GM12891 (cell line): ENCODE measurements at regions not wholly inside any gene's neighbourhood (a gene's known extent, or its start where the extent isn't known, plus 50 kb on each side); places are given as distances from the start of the nearest gene placed in this dataset.
"Not testable (repeated sequence)": the region's sequence is repeated elsewhere in the genome, so short reads cannot be mapped to it uniquely, and the experiment has no call there.

ENCODE experiments used
- DNase-seq: peaks from one replicate; pipeline ENCODE4 v3.0.0; 2011; ENCODE audit warnings: low spot score; ENCODE audit not compliant: insufficient read length
- FAIRE-seq: peaks from 2 replicates; lab custom pipeline; 2011; peaks lifted over from hg19 to GRCh38; lab: Jason Lieb, UNC
- PAX5 ChIP-seq: IDR thresholded peaks from 2 replicates; pipeline ENCODE4 v1.6.1; 2011; ENCODE audit warnings: low read length, moderate library complexity, mild to moderate bottlenecking; ENCODE audit not compliant: insufficient read depth, severe bottlenecking
- POLR2A ChIP-seq: IDR thresholded peaks from 2 replicates; pipeline ENCODE4 v1.6.1; 2011; ENCODE audit warnings: low read depth, low read length, control low read depth
- POLR2AphosphoS5 ChIP-seq: IDR thresholded peaks from 2 replicates; pipeline ENCODE4 v1.6.1; 2011; ENCODE audit warnings: low read depth, low read length, control low read depth
- POU2F2 ChIP-seq: IDR thresholded peaks from 2 replicates; pipeline ENCODE4 v1.6.1; 2011; ENCODE audit warnings: low read depth, mild to moderate bottlenecking, control low read depth, low read length, moderate library complexity
- SPI1 ChIP-seq: IDR thresholded peaks from 2 replicates; pipeline ENCODE4 v1.6.1; 2011; ENCODE audit warnings: low read depth, low read length, control low read depth
- TAF1 ChIP-seq: IDR thresholded peaks from 2 replicates; pipeline ENCODE4 v1.6.1; 2011; ENCODE audit warnings: low read depth, low read length, control low read depth

DNA sequence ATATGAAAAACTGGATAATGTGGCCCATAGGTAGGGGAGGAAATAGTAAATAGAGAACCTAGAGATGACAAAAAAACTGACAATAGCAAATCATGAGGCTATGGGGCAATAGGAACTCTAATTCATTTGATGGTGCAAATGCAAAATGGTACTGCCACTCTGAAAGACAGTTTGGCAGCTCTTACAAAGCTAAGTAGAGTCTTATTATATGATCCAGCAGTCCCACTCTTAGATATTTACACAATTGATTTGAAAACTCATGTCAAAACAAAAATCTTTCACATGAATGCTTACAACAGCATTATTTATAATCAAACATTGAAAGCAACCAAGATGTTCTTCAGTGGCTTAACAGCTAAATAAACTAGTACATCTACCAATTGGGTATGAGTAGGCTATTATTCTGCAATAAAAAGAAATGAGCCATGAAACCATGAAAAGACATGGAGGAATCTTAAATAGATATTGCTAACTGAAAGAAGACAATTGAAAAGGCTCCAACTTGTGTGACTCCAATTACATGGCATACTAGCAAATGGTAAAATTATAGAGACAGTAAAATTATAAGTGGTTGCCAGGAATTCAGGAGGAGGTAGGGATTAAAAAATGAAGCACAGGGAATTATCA, 321.8 kb upstream of the STAC start:
- DNase-seq, result no peak
- FAIRE-seq, result no peak

DNA sequence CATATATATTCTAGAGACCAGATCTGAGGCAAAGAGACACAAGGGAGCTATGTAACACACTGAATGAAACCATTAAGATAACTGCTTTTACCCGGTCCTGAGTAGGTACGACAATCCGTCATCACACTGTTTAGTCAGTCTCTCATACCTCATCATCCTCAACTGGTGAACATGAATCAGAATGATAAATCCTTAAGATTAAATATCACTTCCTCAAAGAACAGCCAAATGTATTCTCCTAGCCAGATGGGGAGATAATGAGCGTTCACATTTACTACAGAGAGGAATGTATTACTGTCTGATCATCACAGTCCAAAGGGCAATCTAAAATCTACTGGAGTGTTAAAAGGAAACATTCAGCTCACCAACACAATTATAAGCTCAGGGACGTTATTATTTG, 319.4 kb upstream of the STAC start:
- DNase-seq (no peak), FAIRE-seq (no peak)
- TF ChIP-seq SPI1 (no peak), POLR2AphosphoS5 (no peak), POLR2A (no peak), POU2F2 (no peak), TAF1 (no peak), PAX5 (no peak)

More for the DNA sequence above, 321.8 kb upstream of the STAC start:
- TF ChIP-seq POU2F2 (no peak), TAF1 (no peak), SPI1 (no peak), PAX5 (no peak), POLR2AphosphoS5 (no peak), POLR2A (no peak)

- TF ChIP-seq TAF1, result no peak
- TF ChIP-seq SPI1, result no peak
- TF ChIP-seq PAX5, result no peak
- no peak for TF ChIP-seq POLR2A
- TF ChIP-seq POU2F2, result no peak
- TF ChIP-seq POLR2AphosphoS5, result no peak
These were observed 316.3 kb upstream of the STAC start for GRCh38 chr3:36063992-36064391.

GRCh38 chr3:36065321-36065720, 315.0 kb upstream of the STAC start:
- TF ChIP-seq TAF1, result no peak
- TF ChIP-seq PAX5, result no peak
- TF ChIP-seq SPI1, result no peak
- TF ChIP-seq POU2F2, result no peak
- no peak for TF ChIP-seq POLR2AphosphoS5
- no peak for TF ChIP-seq POLR2A
- DNase-seq (no peak), FAIRE-seq (no peak)

More at GRCh38 chr3:36063992-36064391, 316.3 kb upstream of the STAC start:
- FAIRE-seq (no peak), DNase-seq (no peak)

- DNase-seq (no peak), FAIRE-seq (no peak)
- TF ChIP-seq SPI1, result no peak
- no peak for TF ChIP-seq TAF1
- TF ChIP-seq PAX5, result no peak
- TF ChIP-seq POLR2A, result no peak
- no peak for TF ChIP-seq POU2F2
- TF ChIP-seq POLR2AphosphoS5, result no peak
These were observed 304.8 kb upstream of the STAC start for GRCh38 chr3:36075491-36075890.

DNA sequence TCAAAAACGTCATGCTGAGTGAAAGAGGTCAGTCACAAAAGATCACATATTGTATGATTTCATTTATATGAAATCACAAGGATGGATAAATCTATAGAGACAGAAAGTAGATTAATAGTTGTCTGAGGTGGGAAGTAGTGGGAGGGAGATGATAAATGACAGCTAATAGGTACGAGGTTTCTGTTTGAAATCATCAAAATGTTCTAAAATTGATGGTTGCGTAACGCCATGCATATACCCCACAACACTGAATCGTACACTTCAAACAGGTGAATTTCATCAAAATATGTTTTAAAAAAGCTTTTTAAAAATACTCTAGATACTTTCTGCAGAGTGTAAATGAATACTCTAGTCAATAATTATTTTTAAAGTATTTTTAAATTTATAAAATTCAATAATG, 303.0 kb upstream of the STAC start:
- DNase-seq (no peak), FAIRE-seq (no peak)
- no peak for TF ChIP-seq POLR2AphosphoS5
- TF ChIP-seq POU2F2, result no peak
- TF ChIP-seq PAX5, result no peak
- TF ChIP-seq POLR2A, result no peak
- TF ChIP-seq SPI1, result no peak
- TF ChIP-seq TAF1, result no peak

- DNase-seq, FAIRE-seq: not testable (repeated sequence)
These were observed 297.3 kb upstream of the STAC start for GRCh38 chr3:36082958-36083357.

GRCh38 chr3:36095238-36095637, 285.1 kb upstream of the STAC start:
- TF ChIP-seq POU2F2, result no peak
- no peak for TF ChIP-seq POLR2A
- peak; percentile 71 for TF ChIP-seq SPI1
- DNase-seq (no peak), FAIRE-seq (no peak)

GRCh38 chr3:36097209-36097608, 283.1 kb upstream of the STAC start:
- TF ChIP-seq POLR2AphosphoS5 (no peak), POU2F2 (no peak), PAX5 (no peak), TAF1 (no peak), POLR2A (no peak), SPI1 (no peak)
- DNase-seq (no peak), FAIRE-seq (no peak)

DNA sequence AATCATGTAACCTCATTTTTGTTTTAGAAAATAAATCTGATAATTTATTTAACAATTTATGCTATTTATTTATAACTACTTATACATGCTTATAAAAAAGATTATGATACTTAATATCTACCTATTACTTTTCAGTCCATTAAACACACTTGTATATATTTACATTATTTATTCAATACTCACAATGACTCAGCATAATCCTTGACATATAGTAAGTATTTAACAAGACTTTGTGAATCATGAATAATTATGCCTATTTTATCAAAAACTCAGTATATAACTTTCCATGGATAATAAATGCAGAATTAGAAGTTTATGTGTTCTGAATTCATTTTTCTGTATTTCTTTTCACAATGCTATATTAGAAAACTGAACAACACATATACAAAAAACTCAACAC, 266.0 kb upstream of the STAC start:
- FAIRE-seq, result no peak

More for the DNA sequence above, 266.0 kb upstream of the STAC start:
- DNase-seq, result no peak
- TF ChIP-seq POLR2A (no peak), POU2F2 (no peak)
